Epithelial cell of esophagus (primary cell): ENCODE measurements at regions not wholly inside any gene's neighbourhood (a gene's known extent, or its start where the extent isn't known, plus 50 kb on each side); places are given as distances from the start of the nearest gene placed in this dataset.
A peak's percentile ranks its signal among the peaks of the same experiment; 100 is the strongest.
"Not testable (repeated sequence)": the region's sequence is repeated elsewhere in the genome, so short reads cannot be mapped to it uniquely, and the experiment has no call there.

Experiments
- DNase-seq: peaks from one replicate; pipeline ENCODE4 v3.0.0; 2010; ENCODE audit warnings: low read depth
- H3K4me3 ChIP-seq: 2 replicates; pipeline ENCODE4 v1.5.1; 2011; ENCODE audit warnings: mild to moderate bottlenecking, low read length, control low read depth
- CTCF ChIP-seq: IDR thresholded peaks from 2 replicates; pipeline ENCODE4 v1.5.1; 2011; ENCODE audit warnings: low read depth, mild to moderate bottlenecking, low read length, control low read depth, inconsistent platforms; ENCODE audit not compliant: insufficient read depth; ENCODE audit errors: missing control alignments

GRCh38 chr4:33850371-33850902 lies 2393.9 kb downstream of the ARAP2 start:
- TF ChIP-seq CTCF: no peak
- no peak for DNase-seq
- H3K4me3 ChIP-seq: no peak overlapping the region

GRCh38 chr4:33853670-33854069 lies 2390.6 kb downstream of the ARAP2 start:
- not testable (repeated sequence) for H3K4me3 ChIP-seq, DNase-seq

GRCh38 chr4:33864290-33864859 lies 2379.9 kb downstream of the ARAP2 start:
- DNase-seq: no peak
- TF ChIP-seq CTCF: no peak
- no peak overlapping the region for H3K4me3 ChIP-seq

GRCh38 chr4:33873791-33874190 lies 2370.5 kb downstream of the ARAP2 start:
- no peak overlapping the region for H3K4me3 ChIP-seq
- DNase-seq: no peak
- TF ChIP-seq CTCF: no peak

- DNase-seq: no peak
- no peak for TF ChIP-seq CTCF
- no peak overlapping the region for H3K4me3 ChIP-seq
These were observed 2365.6 kb downstream of the ARAP2 start for GRCh38 chr4:33878710-33879109.

- no peak overlapping the region for H3K4me3 ChIP-seq
- no peak for TF ChIP-seq CTCF
- DNase-seq: no peak
These were observed 2363.1 kb downstream of the ARAP2 start for GRCh38 chr4:33881176-33881575.

GRCh38 chr4:33882246-33882990 lies 2361.9 kb downstream of the ARAP2 start:
- DNase-seq: peak; percentile 51

More at GRCh38 chr4:33882246-33882990, 2361.9 kb downstream of the ARAP2 start:
- no peak overlapping the region for H3K4me3 ChIP-seq
- no peak for TF ChIP-seq CTCF
